DMS153 (cell line): ENCODE measurements at regions not wholly inside any gene's neighbourhood (a gene's known extent, or its start where the extent isn't known, plus 50 kb on each side); places are given as distances from the start of the nearest gene placed in this dataset.
A peak's percentile ranks its signal among the peaks of the same experiment; 100 is the strongest.

ENCODE experiments used
- DNase-seq: peaks from one replicate; lab custom pipeline; 2025; lab: John Stamatoyannopoulos, UW

DNA sequence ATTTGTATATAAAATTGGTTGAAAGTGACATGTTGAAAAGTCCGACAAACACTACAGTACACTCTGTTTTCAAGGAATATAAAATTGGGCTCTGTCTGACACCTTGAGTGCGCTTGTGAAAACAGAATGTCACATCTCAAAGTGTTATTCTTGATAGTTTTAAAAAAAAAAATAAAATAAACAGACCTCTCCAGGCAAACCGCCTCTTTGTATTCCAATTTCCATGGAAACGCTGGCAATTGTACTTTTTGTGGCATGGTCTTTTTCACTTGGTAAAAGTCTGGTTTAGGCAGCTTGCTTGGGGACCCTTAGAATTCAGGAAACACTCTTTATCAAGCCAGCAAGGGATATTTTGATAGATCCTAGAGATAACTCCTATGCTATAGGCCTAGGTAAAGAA lies 302.5 kb downstream of the RAB28 start:
- no peak for DNase-seq

DNA sequence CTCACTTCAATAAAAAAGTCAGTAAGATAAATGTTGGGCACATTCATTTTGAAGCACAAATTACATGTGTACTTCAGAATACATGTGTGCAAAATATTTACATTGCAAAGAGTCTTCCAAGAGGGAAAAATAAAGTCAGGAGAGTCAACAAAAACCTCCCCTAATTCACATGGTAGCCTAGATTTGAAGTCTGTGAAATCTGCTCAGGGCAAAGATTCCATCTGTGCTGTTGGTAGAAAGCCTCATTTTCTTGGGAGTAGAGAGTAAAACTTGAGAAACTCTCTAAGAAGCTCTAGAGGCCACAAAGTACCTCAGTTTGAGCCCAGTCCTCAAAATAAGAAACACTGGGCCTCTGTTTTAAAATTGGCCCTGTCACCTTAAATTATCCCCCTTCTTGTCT lies 303.4 kb downstream of the RAB28 start:
- no peak for DNase-seq

DNA sequence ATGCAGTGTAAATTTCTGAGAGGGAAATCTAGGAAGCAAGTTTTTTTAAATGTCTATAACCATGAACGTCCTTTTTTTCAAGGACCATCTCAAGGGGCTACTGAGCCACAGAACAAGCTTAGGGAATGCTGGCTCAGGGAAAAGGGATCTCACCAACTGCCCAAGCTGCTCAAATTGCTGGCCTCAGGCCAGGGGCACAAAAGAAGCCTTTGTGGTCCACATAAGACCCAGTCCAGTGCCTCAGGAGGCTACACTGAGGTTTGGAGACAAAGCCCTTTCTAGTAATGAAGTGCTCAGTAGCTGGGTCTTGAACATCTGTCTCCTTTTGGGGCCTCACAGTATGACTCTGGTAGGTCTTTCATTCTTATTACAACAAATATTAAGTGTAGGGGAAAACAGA lies 305.5 kb downstream of the RAB28 start:
- no peak for DNase-seq

DNA sequence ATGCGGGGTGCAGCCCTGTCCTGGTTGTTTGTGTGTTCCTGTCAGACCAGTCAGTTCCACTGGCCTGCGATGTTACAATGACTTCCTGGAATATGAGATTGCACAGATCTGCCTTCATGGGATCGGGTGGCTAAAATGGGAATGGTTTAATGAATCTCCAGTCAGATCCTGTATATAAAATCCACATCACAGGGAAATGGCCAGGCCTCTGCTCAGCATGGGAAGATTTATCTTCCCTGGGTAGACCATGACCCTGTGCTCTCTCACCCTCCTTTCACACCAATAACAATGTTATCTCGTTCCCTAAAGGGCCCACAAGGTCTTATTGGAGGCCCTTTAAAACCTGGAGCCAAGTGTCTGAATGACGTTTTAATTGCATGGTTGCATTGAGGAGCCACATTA lies 307.4 kb downstream of the RAB28 start:
- no peak for DNase-seq

DNA sequence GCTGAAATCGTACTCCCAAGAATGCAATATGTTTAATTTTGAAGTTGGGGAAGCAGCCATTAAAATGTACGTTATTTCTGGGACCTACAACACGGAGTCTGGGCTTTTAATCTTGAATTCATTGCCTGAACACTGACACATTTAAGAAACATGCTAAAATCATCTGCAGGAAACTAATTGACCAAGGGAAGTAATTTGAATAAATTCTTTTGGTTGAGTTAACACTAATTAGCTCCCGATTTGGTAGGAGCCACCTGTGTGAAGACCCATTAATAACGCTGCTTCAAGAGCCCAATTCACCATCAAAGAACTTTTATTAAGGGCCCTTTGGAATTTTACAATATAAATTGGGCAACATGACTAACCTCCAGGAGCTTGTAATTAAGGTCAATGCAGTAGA lies 309.2 kb downstream of the RAB28 start:
- DNase-seq = no peak

DNA sequence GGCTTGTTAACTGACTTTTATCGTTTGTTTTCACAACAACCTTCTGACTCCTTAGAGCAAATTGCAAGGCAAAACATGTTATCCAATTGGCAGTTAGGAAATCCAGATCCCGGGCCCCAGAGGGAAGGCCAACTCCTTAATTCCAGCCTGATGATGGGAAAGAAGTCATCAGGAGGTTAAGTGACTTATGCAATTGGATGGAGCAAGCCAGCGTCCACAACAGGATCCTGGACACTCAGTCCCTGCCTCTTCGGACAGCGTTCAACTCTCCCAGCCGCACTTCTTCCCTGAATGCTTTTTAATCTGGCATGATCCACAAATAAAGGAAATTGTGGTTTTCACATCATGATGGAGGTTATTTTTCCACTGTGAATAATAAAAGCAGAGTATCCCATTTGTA lies 310.1 kb downstream of the RAB28 start:
- no peak for DNase-seq

DNA sequence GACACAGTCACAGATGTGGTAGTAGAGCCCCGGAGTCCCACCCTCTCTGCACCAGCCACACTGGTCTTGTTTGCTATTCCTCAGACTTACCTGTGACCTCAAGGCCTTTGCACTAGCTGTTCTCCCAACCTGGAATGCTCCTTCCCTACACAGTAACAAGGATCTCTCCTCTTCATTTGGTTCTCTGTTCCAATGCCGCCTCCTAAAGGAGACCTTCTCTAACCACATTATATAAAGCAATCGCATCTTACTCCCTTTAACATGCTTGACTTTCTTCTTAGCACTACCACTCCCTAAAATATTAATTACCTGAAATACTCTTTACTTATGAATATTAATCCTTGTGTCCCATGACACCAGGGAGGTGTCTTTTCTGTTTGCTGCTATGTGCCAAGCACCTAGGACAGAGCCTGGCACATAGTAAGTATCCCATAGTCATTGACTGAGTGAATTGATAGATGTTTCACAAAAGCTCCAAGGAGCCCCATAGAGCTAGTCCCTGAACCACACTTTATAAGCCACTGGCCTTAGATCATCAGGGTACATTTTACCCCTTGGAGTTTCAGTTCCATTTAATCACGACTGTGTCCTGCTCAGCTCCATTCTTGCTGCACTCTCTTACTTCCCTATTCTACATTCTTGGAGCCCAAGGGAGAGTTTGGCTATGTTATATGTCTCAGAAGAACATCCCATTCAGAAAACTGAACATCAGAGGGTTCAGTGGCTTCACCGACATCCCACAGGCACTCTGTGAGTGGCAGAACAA lies 312.7 kb downstream of the RAB28 start:
- DNase-seq = no peak

DNA sequence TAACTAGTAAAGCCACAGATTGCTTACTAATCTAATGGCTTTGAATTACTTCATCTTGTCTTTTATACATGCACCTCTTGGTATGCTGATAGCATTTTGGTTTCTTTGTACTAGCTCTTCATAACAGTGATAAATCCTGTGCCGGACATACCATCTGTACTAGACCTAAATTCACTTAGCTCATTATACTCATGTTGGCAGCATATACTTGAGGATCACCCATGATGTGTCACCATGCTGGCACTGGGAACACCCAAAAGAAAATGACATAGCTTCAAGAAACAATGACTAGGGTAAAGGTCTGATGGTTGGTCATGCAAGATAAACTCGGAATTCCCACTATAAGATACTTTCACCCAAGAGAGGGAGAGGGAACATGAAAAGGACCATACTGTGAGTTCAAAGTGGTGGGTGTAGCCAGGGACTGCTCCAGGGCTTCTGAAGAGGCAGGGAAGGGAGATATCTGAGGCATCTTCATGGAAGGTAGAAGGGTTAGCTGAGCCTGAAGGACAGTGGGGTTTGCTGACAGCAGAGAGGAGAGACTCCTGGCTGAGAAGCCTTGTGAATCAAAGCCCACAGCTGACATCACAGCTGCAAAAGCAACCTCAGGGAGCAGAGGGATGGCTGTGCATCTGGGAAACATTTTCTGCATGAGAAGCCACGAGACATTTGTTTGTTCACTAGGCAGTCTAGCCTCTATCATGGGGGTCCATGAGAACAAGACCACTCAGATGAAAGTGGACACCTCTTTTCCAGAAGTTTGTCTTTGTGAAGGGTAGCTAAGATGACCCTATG lies 314.2 kb downstream of the RAB28 start:
- DNase-seq = no peak

DNA sequence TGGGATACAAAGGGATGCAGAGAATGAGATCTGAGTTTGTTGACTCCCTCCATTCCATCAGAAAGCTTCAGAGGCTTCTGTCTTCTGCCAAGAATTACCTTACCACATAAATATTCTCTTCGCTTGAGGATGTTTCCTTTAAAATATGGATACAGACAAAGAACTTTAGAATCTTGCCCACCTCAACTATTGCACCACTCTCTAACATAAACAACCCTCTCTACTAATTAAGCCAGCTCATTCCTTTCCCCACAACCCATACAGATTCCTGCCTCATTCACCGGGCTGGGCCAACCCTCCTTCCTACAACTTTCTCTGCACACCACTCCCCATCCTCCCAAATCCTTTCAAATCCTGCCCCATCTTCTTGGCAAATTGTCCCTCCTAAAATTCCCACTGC lies 315.8 kb downstream of the RAB28 start:
- no peak for DNase-seq

DNA sequence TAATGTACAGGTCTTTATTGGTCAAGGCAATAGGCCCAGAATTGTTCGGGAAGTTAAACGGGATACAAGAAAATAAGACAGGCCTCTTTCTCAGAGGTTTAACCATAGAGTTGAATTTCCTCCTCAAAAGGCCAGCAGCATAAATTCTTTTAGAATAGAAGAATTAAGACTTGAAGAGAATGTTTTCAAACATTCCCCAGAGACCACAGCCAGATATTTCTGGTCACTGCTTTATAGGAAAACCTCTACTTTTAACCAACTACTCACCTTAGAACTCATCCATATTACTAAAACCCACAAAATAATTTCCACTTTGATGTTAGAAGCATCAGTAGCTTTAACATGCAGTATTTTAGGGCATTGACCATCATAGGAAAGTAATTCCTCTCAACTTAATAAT lies 317.9 kb downstream of the RAB28 start:
- DNase-seq = no peak

DNA sequence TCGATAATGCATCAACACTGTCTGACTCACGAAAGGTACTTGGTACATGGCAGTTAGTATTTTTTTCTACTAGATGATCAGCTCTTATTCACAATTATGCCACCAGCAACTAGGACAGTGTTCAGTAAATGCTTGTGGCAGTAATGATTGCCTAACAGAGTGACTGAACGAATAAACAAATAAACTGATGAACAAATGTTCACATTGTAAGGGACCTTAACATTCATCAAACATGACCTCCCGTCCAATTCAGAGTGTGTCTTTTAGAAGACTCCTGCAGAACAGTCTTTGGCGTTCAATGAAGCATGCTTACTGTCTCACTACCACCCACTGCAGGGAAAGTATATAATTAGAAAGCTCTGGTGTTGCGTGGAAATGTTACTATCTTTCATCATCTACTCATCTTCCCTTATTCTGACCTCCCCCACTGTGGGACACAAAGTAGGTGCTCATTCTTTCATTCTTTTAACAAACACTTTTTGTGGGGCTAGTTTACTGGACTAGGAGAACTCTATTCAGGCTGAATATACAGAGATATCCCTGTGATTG lies 319.3 kb downstream of the RAB28 start:
- no peak for DNase-seq

DNA sequence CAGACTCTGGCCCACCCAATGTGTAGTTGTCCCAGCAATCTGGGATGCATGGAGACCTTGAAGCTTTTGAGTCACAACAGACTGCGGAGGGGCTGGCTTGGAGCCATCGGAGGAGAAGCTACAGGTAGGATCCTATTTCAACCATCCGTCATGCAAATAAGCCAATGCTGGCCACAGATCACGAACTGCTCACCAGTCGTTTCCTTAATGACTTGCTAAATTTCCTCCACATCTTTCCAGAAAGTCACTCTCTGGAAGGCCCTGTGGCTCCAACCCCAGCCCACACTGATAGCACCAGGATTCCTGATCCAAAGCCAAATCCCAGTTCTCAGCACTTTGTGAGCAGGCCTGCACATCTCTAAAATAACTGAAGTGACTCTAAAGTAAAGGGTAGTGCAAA lies 321.3 kb downstream of the RAB28 start:
- DNase-seq = no peak

DNA sequence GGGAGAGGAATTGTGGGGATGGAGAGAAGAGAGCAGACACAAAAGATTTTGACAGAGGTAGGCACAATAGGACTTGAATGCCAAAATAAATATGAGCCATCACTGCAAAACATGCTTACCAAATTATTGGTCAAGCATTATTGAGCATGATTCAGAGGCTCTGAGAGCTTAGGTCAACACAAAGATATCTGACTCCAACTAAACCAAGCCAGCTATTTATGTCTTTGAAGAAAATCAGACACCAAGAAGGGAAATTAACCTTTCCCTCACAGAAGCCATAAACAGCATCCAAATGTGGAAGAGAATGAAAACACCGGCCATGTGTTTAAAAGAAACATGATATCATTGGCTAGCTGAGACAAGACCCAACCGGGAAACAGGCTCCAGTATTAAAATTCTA lies 323.2 kb downstream of the RAB28 start:
- DNase-seq = peak; percentile 14

DNA sequence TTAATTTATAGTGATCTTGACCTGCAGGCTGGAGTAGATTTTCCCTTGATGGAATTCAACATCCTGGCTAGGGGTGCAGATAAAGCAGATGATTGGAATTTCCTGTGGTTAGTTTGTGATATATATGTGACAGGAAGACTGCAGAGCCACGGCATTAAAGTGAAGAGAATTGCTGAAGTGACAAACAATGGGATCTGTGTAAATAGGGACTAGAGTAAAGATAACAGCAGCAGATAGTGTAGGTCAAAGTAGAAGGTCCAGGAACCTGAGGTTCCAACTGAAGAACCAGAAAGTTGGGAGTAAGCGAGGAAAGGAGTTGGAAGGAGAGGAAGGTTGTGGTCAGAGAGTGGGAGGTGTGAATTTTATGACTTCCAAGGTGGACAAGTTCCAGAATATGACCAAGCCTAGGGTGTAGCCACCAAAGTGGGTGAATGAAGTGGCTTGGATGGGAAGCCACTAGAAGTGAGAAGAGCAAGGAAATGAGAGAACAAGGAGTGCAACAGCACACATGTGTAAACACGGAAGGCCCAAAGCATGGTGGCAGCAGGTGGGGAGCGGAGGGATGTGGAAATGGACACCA lies 325.0 kb downstream of the RAB28 start:
- peak; percentile 17 for DNase-seq

DNA sequence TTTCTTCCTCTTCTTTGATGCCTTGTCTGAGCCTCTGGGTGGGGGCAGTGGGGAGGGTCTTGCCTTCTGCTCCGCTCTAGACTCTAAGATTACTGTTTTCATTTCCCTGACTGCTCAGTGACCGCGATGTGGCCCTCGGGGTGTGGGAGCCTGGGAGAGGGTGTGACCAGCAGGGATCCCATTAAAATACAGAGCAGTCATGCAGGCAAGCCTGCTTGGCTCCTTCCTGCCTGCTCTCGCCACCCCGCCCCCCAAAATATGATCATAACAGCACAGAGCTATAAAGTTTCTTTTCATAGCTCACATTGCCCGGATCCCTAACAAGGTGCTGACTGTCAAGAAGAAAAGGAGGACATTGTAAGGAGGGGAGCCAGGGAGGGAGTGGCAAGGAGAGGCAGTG lies 332.9 kb downstream of the RAB28 start:
- DNase-seq = no peak

DNA sequence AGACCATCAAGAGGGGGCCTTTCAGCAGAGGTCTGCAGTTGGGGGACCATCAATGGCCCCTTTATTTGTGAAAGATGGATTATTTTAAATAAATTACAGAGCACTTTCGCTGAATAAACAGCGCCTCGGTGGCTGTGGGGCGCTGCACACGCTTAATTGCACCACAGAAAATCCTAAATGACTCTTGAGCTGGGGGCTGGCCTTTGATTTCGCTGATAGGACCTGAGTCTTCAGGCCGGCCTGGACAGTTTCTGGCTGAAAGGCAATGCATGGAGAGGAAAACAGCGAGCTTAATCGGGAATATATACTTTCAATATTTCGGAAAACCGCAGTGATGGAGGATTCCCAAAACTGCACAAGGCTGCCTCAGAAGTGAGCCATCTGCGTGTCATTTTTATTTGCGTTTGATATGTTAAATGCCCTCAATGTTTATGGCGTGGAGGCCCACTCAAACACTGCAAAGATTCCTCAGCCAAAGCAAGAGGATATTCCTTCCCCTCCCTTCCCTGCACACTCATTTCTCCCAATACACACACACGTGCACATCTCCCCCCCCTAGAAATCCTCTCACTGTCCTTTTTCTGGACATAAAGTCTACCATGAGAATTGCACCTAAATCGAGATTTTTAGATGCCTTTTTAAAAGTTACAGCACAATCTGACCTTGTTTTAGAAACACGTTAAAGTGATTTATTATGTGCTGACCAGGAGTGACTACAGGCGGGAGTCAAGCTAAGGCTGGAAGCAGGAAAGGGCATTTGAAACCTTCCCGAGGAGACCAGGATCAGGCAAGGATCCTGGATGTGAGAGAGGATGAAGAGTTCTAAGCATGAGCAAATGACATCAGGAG lies 340.7 kb downstream of the RAB28 start:
- no peak for DNase-seq

DNA sequence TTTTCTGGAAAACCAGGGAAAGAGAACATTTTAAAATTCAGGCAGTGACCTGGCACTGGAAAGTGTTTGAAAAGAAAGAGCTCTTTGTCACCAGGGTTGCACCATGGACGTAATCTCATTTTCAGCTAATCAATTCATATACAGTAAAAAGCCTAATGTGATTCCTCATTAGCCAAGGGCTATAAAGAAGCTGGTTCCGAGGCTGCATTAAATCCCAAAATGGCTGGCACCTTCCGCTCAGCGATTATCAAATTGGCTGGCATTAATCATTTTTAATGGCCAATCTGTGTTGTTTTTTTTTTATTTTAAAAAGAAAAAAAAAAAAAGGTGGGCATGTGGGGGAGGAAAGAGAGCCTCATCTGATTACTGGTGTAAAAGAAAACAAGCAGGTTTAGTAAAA lies 341.4 kb downstream of the RAB28 start:
- DNase-seq = no peak

DNA sequence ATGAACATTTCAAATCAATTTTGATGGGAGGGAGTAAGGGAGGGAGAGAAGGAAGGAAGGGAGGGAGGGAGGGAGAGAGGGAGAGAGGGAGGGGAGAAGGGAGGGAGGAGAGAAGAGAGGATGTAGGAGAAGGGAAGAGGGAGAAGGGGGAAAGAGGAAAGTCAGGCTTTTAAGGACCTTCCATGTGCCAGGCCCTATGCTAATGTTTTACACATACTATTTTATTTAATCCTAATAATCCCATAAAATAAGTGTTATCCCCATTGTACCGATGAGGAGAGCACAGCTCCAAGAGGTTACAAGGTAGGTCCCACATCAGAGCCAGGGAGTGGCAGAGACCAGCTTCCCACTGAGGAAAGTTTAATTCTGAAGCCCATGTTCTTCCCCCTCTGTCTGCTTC lies 341.9 kb downstream of the RAB28 start:
- DNase-seq = no peak

DNA sequence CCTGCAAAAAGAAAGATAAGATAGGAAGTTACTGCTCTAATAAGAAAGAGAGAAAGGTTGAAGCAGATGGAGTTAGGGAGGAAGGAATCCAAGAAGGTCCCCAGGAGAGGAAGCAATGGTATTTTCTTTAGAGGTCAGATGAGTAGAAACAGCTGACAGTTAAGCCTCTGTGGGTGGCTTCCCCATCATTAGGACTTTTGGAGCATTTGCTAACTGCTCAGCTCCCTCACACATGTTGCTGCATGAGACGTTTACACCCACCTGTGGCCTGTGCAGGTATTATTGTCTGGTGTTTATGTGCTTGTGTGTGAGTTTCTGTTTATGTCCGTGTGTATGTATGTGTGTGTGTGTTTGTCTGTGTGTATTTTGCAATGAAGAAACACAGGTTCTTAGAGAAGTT lies 346.8 kb downstream of the RAB28 start:
- no peak for DNase-seq

DNA sequence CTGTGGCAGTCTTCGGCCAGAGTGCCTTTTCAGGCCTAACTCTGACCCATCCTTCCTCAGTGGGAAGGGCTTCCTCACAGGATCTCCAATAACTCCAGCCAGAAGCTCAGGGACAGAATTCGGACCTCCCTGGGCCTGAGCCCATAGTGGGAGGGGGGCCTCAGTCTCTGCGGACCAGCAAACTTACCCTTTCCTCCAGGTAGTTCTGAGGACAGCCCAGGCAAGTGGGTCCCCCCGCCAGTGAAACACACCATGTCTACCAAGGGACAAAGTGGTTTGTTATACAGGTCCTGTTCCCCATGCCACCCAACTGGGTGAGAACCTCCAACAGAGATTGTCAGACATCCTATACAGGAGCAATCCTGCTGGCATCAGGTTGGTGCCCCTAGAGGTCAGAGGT lies 350.4 kb downstream of the RAB28 start:
- DNase-seq = no peak

DNA sequence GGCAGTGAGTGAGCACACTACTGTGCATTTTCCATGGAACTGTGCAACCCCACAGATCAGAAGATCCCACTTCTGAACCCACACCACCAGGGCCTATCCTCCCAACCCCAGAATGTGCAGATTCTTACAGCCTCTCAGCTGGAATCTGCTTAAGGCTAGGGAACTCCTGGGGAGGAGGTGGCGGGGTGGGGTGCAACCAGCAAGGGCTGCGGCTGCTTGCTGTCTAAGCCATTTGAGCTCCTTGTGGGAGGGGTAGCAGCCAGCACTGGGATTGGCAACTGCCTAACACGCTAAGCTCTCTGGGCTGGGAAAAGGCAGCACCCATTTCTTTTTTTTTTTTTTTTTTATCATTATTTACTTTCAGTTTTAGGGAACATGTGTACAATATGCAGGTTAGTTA lies 353.3 kb downstream of the RAB28 start:
- no peak for DNase-seq

DNA sequence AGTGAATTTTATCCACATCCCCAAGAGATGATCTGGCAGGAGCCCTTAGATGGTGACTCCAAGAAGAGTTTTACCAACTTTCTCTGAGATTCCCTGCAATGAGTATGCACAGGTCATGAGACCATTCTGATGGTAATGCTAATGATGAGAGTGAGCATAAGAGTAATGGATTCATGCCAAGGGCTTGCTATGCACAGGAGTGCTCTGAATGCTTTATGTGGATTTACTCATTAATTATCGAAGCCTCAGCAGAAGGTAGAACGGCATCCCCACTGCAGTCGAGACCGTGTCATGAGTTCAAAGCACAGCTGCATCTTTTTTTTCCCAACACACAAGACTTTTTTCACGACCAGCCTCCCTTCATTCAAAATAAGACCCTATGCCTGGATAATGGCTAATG lies 355.0 kb downstream of the RAB28 start:
- no peak for DNase-seq
